Myocyte (in vitro differentiated cells): ENCODE measurements at regions not wholly inside any gene's neighbourhood (a gene's known extent, or its start where the extent isn't known, plus 50 kb on each side); places are given as distances from the start of the nearest gene placed in this dataset.
A peak's percentile ranks its signal among the peaks of the same experiment; 100 is the strongest.

ENCODE experiments used
- DNase-seq: peaks from one replicate; pipeline ENCODE4 v3.0.0-alpha.2; 2012; ENCODE audit warnings: low read depth

- DNase-seq = no peak
Measured at GRCh38 chr3:104537323-104537722, 829.4 kb upstream of the ALCAM start.

- no peak for DNase-seq
Measured at GRCh38 chr3:104546301-104546700, 820.4 kb upstream of the ALCAM start.

GRCh38 chr3:104547031-104547430 is 819.7 kb upstream of the ALCAM start:
- no peak for DNase-seq

- no peak for DNase-seq
Measured at GRCh38 chr3:104548401-104548800, 818.3 kb upstream of the ALCAM start.

- no peak for DNase-seq
Measured at GRCh38 chr3:104549099-104549714, 817.5 kb upstream of the ALCAM start.

- no peak for DNase-seq
Measured at GRCh38 chr3:104553121-104553520, 813.6 kb upstream of the ALCAM start.

GRCh38 chr3:104554425-104554824 is 812.3 kb upstream of the ALCAM start:
- no peak for DNase-seq

GRCh38 chr3:104555728-104556127 is 811.0 kb upstream of the ALCAM start:
- no peak for DNase-seq

GRCh38 chr3:104556372-104557078 is 810.2 kb upstream of the ALCAM start:
- DNase-seq = peak; percentile 22

GRCh38 chr3:104561324-104561723 is 805.4 kb upstream of the ALCAM start:
- no peak for DNase-seq

GRCh38 chr3:104564045-104564643 is 802.6 kb upstream of the ALCAM start:
- peak; percentile 59 for DNase-seq

- no peak for DNase-seq
Measured at GRCh38 chr3:104566054-104566453, 800.7 kb upstream of the ALCAM start.

GRCh38 chr3:104575634-104576033 is 791.1 kb upstream of the ALCAM start:
- no peak for DNase-seq

- no peak for DNase-seq
Measured at GRCh38 chr3:104578558-104578957, 788.2 kb upstream of the ALCAM start.

GRCh38 chr3:104582092-104582491 is 784.6 kb upstream of the ALCAM start:
- DNase-seq = no peak

- no peak for DNase-seq
Measured at GRCh38 chr3:104584682-104585081, 782.0 kb upstream of the ALCAM start.

GRCh38 chr3:104586344-104586743 is 780.4 kb upstream of the ALCAM start:
- DNase-seq = no peak

- no peak for DNase-seq
Measured at GRCh38 chr3:104588442-104588841, 778.3 kb upstream of the ALCAM start.

- DNase-seq = no peak
Measured at GRCh38 chr3:104591776-104592175, 774.9 kb upstream of the ALCAM start.

- no peak for DNase-seq
Measured at GRCh38 chr3:104594491-104594890, 772.2 kb upstream of the ALCAM start.

GRCh38 chr3:104596054-104596453 is 770.7 kb upstream of the ALCAM start:
- no peak for DNase-seq

- DNase-seq = peak; percentile 33
Measured at GRCh38 chr3:104596551-104596950, 770.2 kb upstream of the ALCAM start.
